MM.1S (cell line): ENCODE measurements at regions not wholly inside any gene's neighbourhood (a gene's known extent, or its start where the extent isn't known, plus 50 kb on each side); places are given as distances from the start of the nearest gene placed in this dataset.

Experiments used
- DNase-seq: peaks from one replicate; pipeline ENCODE4 v3.0.0-alpha.2; 2015
- H2AFZ ChIP-seq: fragments of 300-600 bp; sonication (generic); 2 replicates; pipeline ENCODE4 v1.6.0; 2016; ENCODE audit warnings: antibody characterized with exemption, low read length
- H3F3A ChIP-seq: fragments of 300-600 bp; sonication (generic); 2 replicates; pipeline ENCODE4 v1.6.1; 2016; ENCODE audit warnings: mild to moderate bottlenecking, antibody characterized with exemption, low read length, moderate library complexity, mixed read lengths; ENCODE audit not compliant: insufficient read depth
- H3K27ac ChIP-seq: fragments of 300-600 bp; sonication (generic); 2 replicates; pipeline ENCODE4 v1.5.1; 2016; ENCODE audit warnings: mild to moderate bottlenecking, low read length
- H3K27me3 ChIP-seq: fragments of 300-600 bp; sonication (generic); replicated peaks from 2 replicates; pipeline ENCODE4 v1.6.0; 2016; ENCODE audit warnings: low read length; ENCODE audit not compliant: insufficient read depth
- H3K36me3 ChIP-seq: fragments of 300-600 bp; sonication (generic); replicated peaks from 2 replicates; pipeline ENCODE4 v1.6.1; 2016; ENCODE audit warnings: mild to moderate bottlenecking, low read length, mixed read lengths; ENCODE audit not compliant: insufficient read depth
- H3K4me1 ChIP-seq: fragments of 300-600 bp; sonication (generic); 2 replicates; pipeline ENCODE4 v1.6.1; 2016; ENCODE audit warnings: low read length, mixed read lengths
- H3K4me2 ChIP-seq: fragments of 300-600 bp; sonication (generic); 2 replicates; pipeline ENCODE4 v1.6.0; 2016; ENCODE audit warnings: low read depth, low read length
- H3K4me3 ChIP-seq: fragments of 300-600 bp; sonication (generic); 2 replicates; pipeline ENCODE4 v1.5.1; 2016; ENCODE audit warnings: low read length, mixed read lengths
- H3K79me2 ChIP-seq: fragments of 300-600 bp; sonication (generic); 2 replicates; pipeline ENCODE4 v1.6.1; 2016; ENCODE audit warnings: mixed run types, low read length, mixed read lengths
- H3K9ac ChIP-seq: fragments of 300-600 bp; sonication (generic); 2 replicates; pipeline ENCODE4 v1.6.1; 2016; ENCODE audit warnings: low read length, mixed read lengths
- H3K9me2 ChIP-seq: fragments of 300-600 bp; sonication (generic); replicated peaks from 2 replicates; pipeline ENCODE4 v1.6.1; 2016; ENCODE audit warnings: mild to moderate bottlenecking, low read length, mixed read lengths; ENCODE audit not compliant: insufficient read depth
- H3K9me3 ChIP-seq: fragments of 300-600 bp; sonication (generic); replicated peaks from 2 replicates; pipeline ENCODE4 v1.6.1; 2016; ENCODE audit warnings: mild to moderate bottlenecking, low read length, mixed read lengths; ENCODE audit not compliant: insufficient read depth
- H4K20me1 ChIP-seq: fragments of 300-600 bp; sonication (generic); 2 replicates; pipeline ENCODE4 v1.6.1; 2016; ENCODE audit warnings: mild to moderate bottlenecking, low read length, moderate library complexity, mixed read lengths; ENCODE audit not compliant: insufficient read depth
- CTCF ChIP-seq: fragments of 300-600 bp; sonication (generic); IDR thresholded peaks from 2 replicates; pipeline ENCODE4 v1.5.1; 2016; ENCODE audit warnings: antibody characterized with exemption, low read length, mixed read lengths
- EZH2 ChIP-seq: fragments of 300-600 bp; sonication (generic); optimal IDR thresholded peaks from 2 replicates; pipeline ENCODE3; 2017; ENCODE audit warnings: low read depth, mild to moderate bottlenecking, antibody characterized with exemption, low read length, mixed read lengths
- EZH2phosphoT487 ChIP-seq: fragments of 300-600 bp; sonication (generic); IDR thresholded peaks from 2 replicates; pipeline ENCODE4 v1.6.1; 2018; ENCODE audit warnings: antibody characterized with exemption, low read length

- 0 out of 2 replicates have a peak, but pooled peaks cover 6% of the 10 kb centered on the region for H3F3A ChIP-seq
- no peak overlapping the region for H3K27ac ChIP-seq
- no peaks in the 10 kb centered on the region; the same call in 1 of the 2 replicates for H3K4me1 ChIP-seq
- H3K4me2 ChIP-seq, result no peak overlapping the region
- H3K79me2 ChIP-seq, result no peaks in the 10 kb centered on the region
- H3K9ac ChIP-seq, result no peak overlapping the region
- TF ChIP-seq EZH2phosphoT487, result no peak
- no peak for TF ChIP-seq EZH2
- no peak for TF ChIP-seq CTCF
- no peak for DNase-seq
- no peaks in the 10 kb centered on the region for H3K27me3 ChIP-seq
- H3K9me3 ChIP-seq, result no peaks in the 10 kb centered on the region
- H3K9me2 ChIP-seq, result no peaks in the 10 kb centered on the region
- H4K20me1 ChIP-seq, result no peaks in the 10 kb centered on the region
- H3K4me3 ChIP-seq, result no peak overlapping the region
- no peak overlapping the region for H2AFZ ChIP-seq
- no peaks in the 10 kb centered on the region for H3K36me3 ChIP-seq
Measured at GRCh38 chr1:78415165-78415564, 75.6 kb upstream of the PTGFR start.

GRCh38 chr1:78419309-78419708, 71.5 kb upstream of the PTGFR start:
- Histone ChIP-seq H4K20me1 (no peaks in the 10 kb centered on the region), H3F3A (0 out of 2 replicates have a peak, but pooled peaks cover 6% of the 10 kb centered on the region), H3K4me3 (peak overlapping the region; percentile 41), H3K4me1 (no peaks in the 10 kb centered on the region; the same call in 1 of the 2 replicates), H2AFZ (peak overlapping the region; percentile 71), H3K27me3 (no peaks in the 10 kb centered on the region), H3K79me2 (no peaks in the 10 kb centered on the region), H3K9me2 (no peaks in the 10 kb centered on the region), H3K9ac (peak overlapping the region; percentile 11; the same call in 1 of the 2 replicates), H3K9me3 (no peaks in the 10 kb centered on the region), H3K4me2 (peak overlapping the region; percentile 53), H3K36me3 (no peaks in the 10 kb centered on the region), H3K27ac (peak overlapping the region; percentile 37; the same call in 1 of the 2 replicates)
- TF ChIP-seq EZH2 (no peak), CTCF (no peak), EZH2phosphoT487 (no peak)
- DNase-seq, result peak; percentile 77

- H3K27me3 ChIP-seq, result no peaks in the 10 kb centered on the region
- no peak for DNase-seq
- H3K9me3 ChIP-seq, result no peaks in the 10 kb centered on the region
- H3K36me3 ChIP-seq, result no peaks in the 10 kb centered on the region
- no peak overlapping the region for H3K4me2 ChIP-seq
- H3K9ac ChIP-seq, result no peak overlapping the region
- no peak overlapping the region for H2AFZ ChIP-seq
- no peaks in the 10 kb centered on the region for H3K9me2 ChIP-seq
- no peak overlapping the region for H3K4me3 ChIP-seq
- H3F3A ChIP-seq, result 0 out of 2 replicates have a peak, but pooled peaks cover 6% of the 10 kb centered on the region
- H3K27ac ChIP-seq, result no peak overlapping the region
- no peaks in the 10 kb centered on the region for H3K79me2 ChIP-seq
- no peaks in the 10 kb centered on the region; the same call in 1 of the 2 replicates for H3K4me1 ChIP-seq
- no peaks in the 10 kb centered on the region for H4K20me1 ChIP-seq
- TF ChIP-seq CTCF, result no peak
- TF ChIP-seq EZH2phosphoT487, result no peak
- TF ChIP-seq EZH2, result no peak
Measured at GRCh38 chr1:78420181-78420580, 70.6 kb upstream of the PTGFR start.
